Stimulated activated naive CD8-positive, alpha-beta T cell treated with anti-CD3 and anti-CD28 coated beads, Interleukin-15, amount 100 ng/mL, for 72 hours (primary cell): ENCODE measurements at regions not wholly inside any gene's neighbourhood (a gene's known extent, or its start where the extent isn't known, plus 50 kb on each side); places are given as distances from the start of the nearest gene placed in this dataset.
"Not testable (repeated sequence)": the region's sequence is repeated elsewhere in the genome, so short reads cannot be mapped to it uniquely, and the experiment has no call there.

Experiments used
- ATAC-seq: fragments of 150-1000 bp; cut with Tn5 transposase; 2 replicates; pipeline ENCODE4 v1.10.0; 2021; ENCODE audit warnings: mild to moderate bottlenecking, moderate library complexity
- DNase-seq, 2 donors: peaks; one replicate each; pipeline ENCODE4 v3.0.0; 2021 to 2022
- H3K27ac Mint-ChIP-seq, 2 donors: one replicate each; pipeline ENCODE4 v1.8.0; 2022; ENCODE audit warnings: mild to moderate bottlenecking in 2 of 2, mixed read lengths in 2 of 2, moderate library complexity in 2 of 2
- H3K27me3 Mint-ChIP-seq: one replicate; pipeline ENCODE4 v1.8.0; 2022; ENCODE audit warnings: mixed read lengths
- H3K4me1 Mint-ChIP-seq: one replicate; pipeline ENCODE4 v1.8.0; 2022; ENCODE audit warnings: mild to moderate bottlenecking, mixed read lengths
- H3K4me3 Mint-ChIP-seq, 2 donors: one replicate each; pipeline ENCODE4 v1.8.0; 2022; ENCODE audit warnings: mild to moderate bottlenecking in 2 of 2, mixed read lengths in 2 of 2, moderate library complexity in 1 of 2
- H3K9me3 Mint-ChIP-seq, 2 donors: one replicate each; pipeline ENCODE4 v1.8.0; 2022; ENCODE audit warnings: mixed read lengths in 2 of 2

GRCh38 chr3:181615666-181616065 is 96.1 kb upstream of the SOX2 start:
- H3K27ac Mint-ChIP-seq = no peak overlapping the region

GRCh38 chr3:181614878-181615277 is 96.8 kb upstream of the SOX2 start:
- DNase-seq = no peak
- ATAC-seq = no peak
- no peak overlapping the region for H3K4me3 Mint-ChIP-seq
- no peaks in the 10 kb centered on the region for H3K27me3 Mint-ChIP-seq
- no peaks in the 10 kb centered on the region for H3K9me3 Mint-ChIP-seq
- no peaks in the 10 kb centered on the region for H3K4me1 Mint-ChIP-seq
- no peak overlapping the region for H3K27ac Mint-ChIP-seq

More at GRCh38 chr3:181615666-181616065, 96.1 kb upstream of the SOX2 start:
- Mint-ChIP-seq H3K4me1 (no peaks in the 10 kb centered on the region), H3K4me3 (no peak overlapping the region), H3K9me3 (no peaks in the 10 kb centered on the region), H3K27me3 (no peaks in the 10 kb centered on the region)
- ATAC-seq (no peak), DNase-seq (no peak)

DNA sequence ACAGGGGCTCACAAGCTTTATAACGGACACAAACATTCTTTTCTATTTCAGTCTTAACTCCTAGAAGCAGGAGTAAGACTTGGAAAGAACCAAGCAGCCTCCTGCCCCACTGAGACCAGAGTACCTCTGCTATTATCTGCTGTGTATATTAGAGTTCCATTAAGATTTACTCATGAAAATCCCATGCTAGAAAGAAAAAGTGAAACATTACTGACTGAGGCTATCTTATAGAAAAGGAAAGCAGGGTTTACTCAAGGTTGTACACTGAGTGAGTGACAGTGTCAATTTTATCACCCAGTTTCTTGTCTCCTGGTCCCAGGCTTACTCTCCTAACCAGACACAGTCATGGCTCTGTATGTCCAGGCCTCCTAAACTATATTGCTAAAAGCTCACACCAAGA is 97.9 kb upstream of the SOX2 start:
- no peak for ATAC-seq

DNA sequence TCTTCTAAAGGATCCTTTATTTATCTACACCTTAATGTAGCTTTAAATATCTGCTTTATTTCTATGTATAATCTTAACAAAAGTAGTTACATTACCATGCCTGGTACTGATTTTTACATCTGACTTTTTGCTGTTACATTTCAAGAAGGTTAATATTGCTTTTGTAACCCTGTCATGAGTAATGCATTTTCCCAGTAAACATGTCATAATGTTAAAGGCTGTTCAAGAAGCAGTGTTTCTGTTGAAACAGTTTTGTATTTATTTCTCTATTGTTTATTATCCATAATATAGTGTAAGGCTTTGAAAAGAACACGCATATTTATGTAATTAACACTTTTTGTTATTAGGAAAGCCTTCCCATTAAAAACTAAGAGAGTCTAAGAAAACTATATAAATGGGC is 98.5 kb upstream of the SOX2 start:
- Mint-ChIP-seq H3K9me3 (no peaks in the 10 kb centered on the region), H3K4me1 (no peaks in the 10 kb centered on the region), H3K27me3 (no peaks in the 10 kb centered on the region), H3K4me3 (no peak overlapping the region), H3K27ac (no peak overlapping the region)
- DNase-seq (no peak), ATAC-seq (no peak)

More for the DNA sequence above, 97.9 kb upstream of the SOX2 start:
- Mint-ChIP-seq H3K27me3 (no peaks in the 10 kb centered on the region), H3K27ac (no peak overlapping the region), H3K9me3 (no peaks in the 10 kb centered on the region), H3K4me3 (no peak overlapping the region), H3K4me1 (no peaks in the 10 kb centered on the region)
- DNase-seq = no peak

DNA sequence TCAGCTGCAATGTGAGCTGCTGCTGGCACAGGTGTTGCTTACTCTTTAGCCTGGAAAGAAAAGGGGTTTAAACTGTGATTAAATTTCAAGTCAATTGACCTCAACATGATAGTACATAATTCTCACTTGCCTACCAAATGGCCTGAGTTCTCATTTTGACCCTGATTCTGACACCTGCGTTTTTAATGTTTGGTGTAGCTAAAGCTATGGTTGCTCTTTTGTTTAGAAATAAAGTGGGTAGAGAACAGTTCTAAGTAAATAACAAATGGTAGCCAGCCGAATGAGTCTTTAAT is 100.8 kb upstream of the SOX2 start:
- DNase-seq = no peak
- H3K27ac Mint-ChIP-seq = no peak overlapping the region
- no peaks in the 10 kb centered on the region for H3K9me3 Mint-ChIP-seq
- H3K4me3 Mint-ChIP-seq = no peak overlapping the region
- ATAC-seq = no peak
- H3K27me3 Mint-ChIP-seq = no peaks in the 10 kb centered on the region
- H3K4me1 Mint-ChIP-seq = no peaks in the 10 kb centered on the region

DNA sequence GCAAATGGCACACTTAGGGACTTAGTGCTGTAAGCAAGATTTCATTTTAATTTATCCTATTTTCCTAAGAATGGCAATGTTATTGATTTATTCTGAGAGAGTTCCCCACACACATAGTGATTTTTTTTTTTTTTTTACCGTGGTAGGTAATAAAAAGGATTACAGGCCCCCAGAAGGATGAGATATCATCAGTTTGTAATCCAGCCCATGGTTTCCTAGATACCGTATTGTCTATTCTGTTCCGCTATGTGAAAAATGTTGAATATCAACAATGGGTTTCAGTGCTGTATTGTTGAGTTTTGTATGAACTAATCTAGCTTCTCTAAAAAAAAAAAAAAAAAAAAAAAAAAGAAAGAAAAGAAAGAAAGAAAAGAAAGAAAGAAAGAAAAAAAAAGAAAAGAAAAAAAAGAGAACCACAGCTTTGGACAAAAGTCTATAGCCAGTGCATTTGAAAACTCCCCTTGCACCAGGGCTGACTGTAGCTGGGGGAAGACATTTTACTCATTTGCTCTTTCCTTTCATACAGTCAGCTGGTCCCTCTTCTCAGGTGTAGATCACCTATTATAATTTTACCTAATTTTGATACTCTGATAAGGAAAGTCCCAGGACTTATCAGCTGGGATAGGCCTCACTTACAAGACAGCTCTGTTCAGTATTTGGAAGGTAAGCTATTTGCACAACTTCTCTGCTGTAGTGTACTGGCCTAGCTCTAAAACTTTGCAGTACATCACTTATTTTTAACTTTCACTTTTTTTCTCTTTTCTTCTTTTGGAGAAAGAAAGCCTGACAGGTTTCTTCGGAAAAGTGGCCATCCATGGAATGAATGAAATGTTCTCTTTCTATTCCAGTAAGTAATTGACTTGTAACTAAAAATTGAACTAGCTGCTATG is 101.4 kb upstream of the SOX2 start:
- H3K4me3 Mint-ChIP-seq = no peak overlapping the region
- H3K27me3 Mint-ChIP-seq = no peaks in the 10 kb centered on the region
- H3K4me1 Mint-ChIP-seq = no peaks in the 10 kb centered on the region
- H3K9me3 Mint-ChIP-seq = no peaks in the 10 kb centered on the region
- H3K27ac Mint-ChIP-seq = no peak overlapping the region
- ATAC-seq (no peak), DNase-seq (no peak)

DNA sequence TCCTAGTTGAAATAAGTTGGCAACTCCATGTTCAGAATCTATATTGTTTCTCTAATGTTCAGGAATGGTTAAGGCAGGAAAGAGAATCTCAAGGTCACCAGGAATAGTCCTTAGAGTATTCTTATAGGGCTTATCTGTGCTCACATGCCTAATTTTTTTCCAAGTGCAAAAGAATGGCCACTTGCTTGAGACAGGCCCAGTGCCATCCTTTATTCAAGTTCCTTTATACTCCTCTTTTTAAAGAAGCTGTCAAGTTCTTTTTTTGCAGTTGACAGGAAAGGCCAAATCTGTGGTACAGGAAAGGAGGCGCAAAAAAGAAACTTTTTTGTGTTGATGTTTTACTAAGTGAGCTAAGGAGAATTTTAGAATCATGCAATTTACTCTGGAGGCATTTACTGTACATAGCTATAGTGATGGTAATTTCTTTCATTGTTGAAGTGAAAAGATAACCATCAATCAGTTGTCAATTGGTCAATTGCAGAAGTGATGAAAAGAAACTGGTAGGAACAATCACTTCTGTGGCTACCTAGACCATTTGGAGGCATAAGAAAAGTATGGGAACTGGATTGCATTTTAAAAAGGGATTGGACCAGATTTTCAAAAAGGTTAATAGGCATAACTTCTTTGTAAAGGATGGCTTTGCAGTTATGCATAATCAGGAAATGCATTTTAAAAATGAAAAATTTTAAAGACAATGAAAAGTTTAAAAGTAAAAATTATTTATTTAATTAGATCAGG is 102.5 kb upstream of the SOX2 start:
- DNase-seq (no peak), ATAC-seq (no peak)
- H3K9me3 Mint-ChIP-seq = no peaks in the 10 kb centered on the region
- H3K27ac Mint-ChIP-seq = no peak overlapping the region
- no peak overlapping the region for H3K4me3 Mint-ChIP-seq
- H3K4me1 Mint-ChIP-seq = no peaks in the 10 kb centered on the region
- H3K27me3 Mint-ChIP-seq = no peaks in the 10 kb centered on the region

DNA sequence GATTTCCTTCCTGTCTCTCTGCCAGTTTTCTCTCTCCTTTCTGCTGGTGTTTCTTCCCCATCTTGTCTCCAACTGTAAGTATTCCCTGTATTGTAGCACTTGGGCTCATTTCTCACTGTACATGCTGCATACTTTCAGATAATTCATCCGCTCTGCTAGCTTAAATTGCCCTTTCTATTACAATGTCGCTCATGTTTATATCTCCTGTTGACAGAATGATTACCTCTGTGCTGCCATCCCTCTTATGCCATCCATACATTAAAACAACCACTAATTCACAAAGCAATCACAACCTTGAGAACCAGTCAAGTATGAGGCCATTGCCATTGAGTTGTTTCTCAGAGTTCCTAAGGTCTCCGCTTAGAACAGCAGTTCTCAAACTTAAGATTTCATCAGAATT is 107.5 kb upstream of the SOX2 start:
- Mint-ChIP-seq H3K9me3 (peaks cover 0 to 9% of the 10 kb centered on the region in 2 donors), H3K27me3 (no peaks in the 10 kb centered on the region), H3K4me1 (no peaks in the 10 kb centered on the region), H3K4me3 (no peak overlapping the region), H3K27ac (no peak overlapping the region)
- ATAC-seq = no peak
- no peak for DNase-seq

GRCh38 chr3:181596126-181596525 is 115.6 kb upstream of the SOX2 start:
- Mint-ChIP-seq H3K27ac (no peak overlapping the region), H3K27me3 (no peaks in the 10 kb centered on the region), H3K4me1 (no peaks in the 10 kb centered on the region), H3K4me3 (no peak overlapping the region), H3K9me3 (peaks cover 11 to 21% of the 10 kb centered on the region in 2 donors)
- DNase-seq = no peak
- no peak for ATAC-seq

GRCh38 chr3:181590939-181591338 is 120.8 kb upstream of the SOX2 start:
- not testable (repeated sequence) for H3K27me3 Mint-ChIP-seq, ATAC-seq
- peaks cover 30 to 39% of the 10 kb centered on the region in 2 donors for H3K9me3 Mint-ChIP-seq

GRCh38 chr3:181582619-181583018 is 129.1 kb upstream of the SOX2 start:
- H3K27me3 Mint-ChIP-seq = no peaks in the 10 kb centered on the region
- H3K4me1 Mint-ChIP-seq = no peaks in the 10 kb centered on the region
- no peak overlapping the region for H3K27ac Mint-ChIP-seq
- DNase-seq = no peak
- H3K9me3 Mint-ChIP-seq = peaks cover 0 to 5% of the 10 kb centered on the region in 2 donors
- no peak for ATAC-seq
- no peak overlapping the region for H3K4me3 Mint-ChIP-seq

More at GRCh38 chr3:181590939-181591338, 120.8 kb upstream of the SOX2 start:
- not testable (repeated sequence) for H3K27ac Mint-ChIP-seq, H3K4me3 Mint-ChIP-seq, H3K4me1 Mint-ChIP-seq, DNase-seq

GRCh38 chr3:181581656-181582055 is 130.1 kb upstream of the SOX2 start:
- no peak for DNase-seq
- H3K27me3 Mint-ChIP-seq = no peaks in the 10 kb centered on the region
- no peak for ATAC-seq
- no peak overlapping the region for H3K4me3 Mint-ChIP-seq
- no peak overlapping the region for H3K27ac Mint-ChIP-seq
- no peaks in the 10 kb centered on the region for H3K4me1 Mint-ChIP-seq
- H3K9me3 Mint-ChIP-seq = peaks cover 0 to 5% of the 10 kb centered on the region in 2 donors

GRCh38 chr3:181578743-181579142 is 133.0 kb upstream of the SOX2 start:
- Mint-ChIP-seq H3K9me3 (no peaks in the 10 kb centered on the region), H3K4me1 (no peaks in the 10 kb centered on the region), H3K4me3 (no peak overlapping the region), H3K27ac (no peak overlapping the region), H3K27me3 (no peaks in the 10 kb centered on the region)
- no peak for ATAC-seq
- DNase-seq = no peak

GRCh38 chr3:181572432-181572831 is 139.3 kb upstream of the SOX2 start:
- H3K4me1 Mint-ChIP-seq = no peaks in the 10 kb centered on the region
- H3K4me3 Mint-ChIP-seq = no peak overlapping the region
- H3K27me3 Mint-ChIP-seq = no peaks in the 10 kb centered on the region
- no peak overlapping the region for H3K27ac Mint-ChIP-seq
- ATAC-seq (no peak), DNase-seq (no peak)
- peaks cover 0 to 4% of the 10 kb centered on the region in 2 donors for H3K9me3 Mint-ChIP-seq

- H3K27ac Mint-ChIP-seq = no peak overlapping the region
- peaks cover 0 to 4% of the 10 kb centered on the region in 2 donors for H3K9me3 Mint-ChIP-seq
- DNase-seq (no peak), ATAC-seq (no peak)
- no peaks in the 10 kb centered on the region for H3K27me3 Mint-ChIP-seq
- H3K4me1 Mint-ChIP-seq = no peaks in the 10 kb centered on the region
- no peak overlapping the region for H3K4me3 Mint-ChIP-seq
These were observed 141.3 kb upstream of the SOX2 start for GRCh38 chr3:181570472-181570871.

DNA sequence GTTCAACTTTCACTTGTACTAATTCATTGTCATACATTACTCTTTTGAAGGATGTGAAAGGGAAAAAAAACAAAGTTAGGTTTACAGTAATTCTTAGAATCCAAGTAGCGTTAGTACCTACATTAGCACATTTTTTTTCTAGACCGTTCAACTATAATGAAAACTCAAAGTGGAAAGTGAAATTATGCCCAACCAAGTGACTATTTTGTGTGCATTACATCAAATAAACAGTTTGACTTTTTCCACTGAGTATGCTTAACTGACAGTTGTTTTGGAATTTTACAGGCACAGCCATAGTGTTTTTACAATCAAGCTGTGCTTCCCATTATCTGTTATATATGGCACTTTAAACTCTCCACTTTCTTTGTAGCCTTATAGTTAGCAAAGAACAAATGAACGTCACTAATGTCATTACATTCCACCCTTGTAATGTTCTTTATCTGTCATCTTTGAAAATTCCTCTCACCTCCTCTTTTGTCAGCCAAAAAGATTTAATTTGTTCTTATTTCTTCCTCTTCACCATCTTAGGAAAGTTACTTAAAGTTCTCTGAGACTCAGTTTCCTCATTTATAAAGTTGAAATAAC is 142.3 kb upstream of the SOX2 start:
- DNase-seq = no peak
- H3K4me1 Mint-ChIP-seq = no peaks in the 10 kb centered on the region
- H3K27me3 Mint-ChIP-seq = no peaks in the 10 kb centered on the region
- ATAC-seq = no peak
- no peak overlapping the region for H3K4me3 Mint-ChIP-seq
- H3K27ac Mint-ChIP-seq = no peak overlapping the region
- peaks cover 0 to 4% of the 10 kb centered on the region in 2 donors for H3K9me3 Mint-ChIP-seq
